C4-2B (cell line): ENCODE measurements at regions not wholly inside any gene's neighbourhood (a gene's known extent, or its start where the extent isn't known, plus 50 kb on each side); places are given as distances from the start of the nearest gene placed in this dataset.

ENCODE experiments used
- ZFX ChIP-seq: fragments of 450-650 bp; IDR thresholded peaks from 2 replicates; pipeline ENCODE4 v1.6.1; 2017
- TF ChIP-seq, protein P1 (sequence below): fragments of 450-650 bp; conservative IDR thresholded peaks from 2 replicates; pipeline ENCODE4 v1.5.1; 2017; ENCODE audit warnings: mild to moderate bottlenecking

- TF ChIP-seq, protein P1, sequence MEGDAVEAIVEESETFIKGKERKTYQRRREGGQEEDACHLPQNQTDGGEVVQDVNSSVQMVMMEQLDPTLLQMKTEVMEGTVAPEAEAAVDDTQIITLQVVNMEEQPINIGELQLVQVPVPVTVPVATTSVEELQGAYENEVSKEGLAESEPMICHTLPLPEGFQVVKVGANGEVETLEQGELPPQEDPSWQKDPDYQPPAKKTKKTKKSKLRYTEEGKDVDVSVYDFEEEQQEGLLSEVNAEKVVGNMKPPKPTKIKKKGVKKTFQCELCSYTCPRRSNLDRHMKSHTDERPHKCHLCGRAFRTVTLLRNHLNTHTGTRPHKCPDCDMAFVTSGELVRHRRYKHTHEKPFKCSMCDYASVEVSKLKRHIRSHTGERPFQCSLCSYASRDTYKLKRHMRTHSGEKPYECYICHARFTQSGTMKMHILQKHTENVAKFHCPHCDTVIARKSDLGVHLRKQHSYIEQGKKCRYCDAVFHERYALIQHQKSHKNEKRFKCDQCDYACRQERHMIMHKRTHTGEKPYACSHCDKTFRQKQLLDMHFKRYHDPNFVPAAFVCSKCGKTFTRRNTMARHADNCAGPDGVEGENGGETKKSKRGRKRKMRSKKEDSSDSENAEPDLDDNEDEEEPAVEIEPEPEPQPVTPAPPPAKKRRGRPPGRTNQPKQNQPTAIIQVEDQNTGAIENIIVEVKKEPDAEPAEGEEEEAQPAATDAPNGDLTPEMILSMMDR, result no peak
- TF ChIP-seq ZFX, result no peak
Measured at GRCh38 chr18:75529394-75529793, 101.9 kb upstream of the SMIM21 start.
